HG02571 (cell line): ENCODE measurements at regions not wholly inside any gene's neighbourhood (a gene's known extent, or its start where the extent isn't known, plus 50 kb on each side); places are given as distances from the start of the nearest gene placed in this dataset.

Experiments
- ATAC-seq: cut with Tn5 transposase; IDR thresholded peaks from one replicate; pipeline ENCODE4 v1.9.1; 2021; ENCODE audit warnings: mild to moderate bottlenecking, moderate library complexity; ENCODE audit not compliant: unreplicated experiment

DNA sequence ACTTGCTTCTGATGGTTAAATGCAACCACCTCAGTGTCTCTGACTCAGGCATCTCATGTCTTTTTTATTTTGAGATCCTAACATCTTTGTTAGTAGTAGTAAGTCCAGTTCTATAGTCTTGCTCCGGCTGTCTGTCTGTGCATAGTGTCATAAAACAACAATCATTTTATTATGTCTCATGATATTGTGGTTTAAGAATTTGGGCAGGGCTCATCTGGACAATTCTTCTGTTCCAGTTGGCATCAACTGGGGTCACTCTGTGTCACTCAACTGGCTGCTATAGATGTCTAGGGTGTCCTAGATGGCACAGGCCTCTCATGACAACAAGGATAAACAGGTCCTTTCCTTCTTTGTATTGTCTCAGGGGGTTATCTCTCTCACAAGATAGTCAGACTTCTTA lies 299.6 kb upstream of the ZNF521 start:
- no peak for ATAC-seq

DNA sequence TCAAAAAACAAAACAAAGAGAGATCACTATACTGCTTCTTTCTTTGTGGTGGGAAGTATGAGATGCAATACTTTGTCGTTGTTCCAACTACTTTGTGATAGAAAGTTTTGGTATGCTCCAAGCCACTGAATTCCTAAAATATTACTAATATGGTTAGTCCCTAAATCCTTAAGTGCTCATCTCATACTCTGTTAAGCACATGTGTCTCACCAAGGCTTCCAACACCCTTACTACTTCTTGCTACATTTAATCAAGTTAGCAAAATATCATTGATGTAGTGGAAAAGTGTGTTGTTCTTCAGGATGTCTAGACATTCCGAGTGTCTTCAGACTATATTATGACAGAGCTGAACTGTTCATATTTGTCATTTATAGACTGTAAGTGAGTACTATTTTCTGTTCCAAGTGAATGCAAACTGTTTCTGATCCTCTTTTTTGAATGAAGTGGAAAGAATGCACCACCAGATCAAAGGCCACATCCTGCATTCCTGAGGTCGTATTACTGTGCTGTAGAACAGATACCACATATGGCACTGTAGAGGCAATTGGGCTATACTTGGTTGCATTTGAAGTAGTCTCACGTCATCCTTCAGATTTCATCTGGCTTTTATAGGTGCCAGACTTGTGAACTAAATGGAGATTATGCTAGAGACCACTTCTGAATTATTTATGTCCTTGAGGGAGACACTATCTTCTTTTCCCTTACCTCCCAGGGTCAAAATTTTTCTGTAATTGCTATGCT lies 298.4 kb upstream of the ZNF521 start:
- ATAC-seq, result no peak

DNA sequence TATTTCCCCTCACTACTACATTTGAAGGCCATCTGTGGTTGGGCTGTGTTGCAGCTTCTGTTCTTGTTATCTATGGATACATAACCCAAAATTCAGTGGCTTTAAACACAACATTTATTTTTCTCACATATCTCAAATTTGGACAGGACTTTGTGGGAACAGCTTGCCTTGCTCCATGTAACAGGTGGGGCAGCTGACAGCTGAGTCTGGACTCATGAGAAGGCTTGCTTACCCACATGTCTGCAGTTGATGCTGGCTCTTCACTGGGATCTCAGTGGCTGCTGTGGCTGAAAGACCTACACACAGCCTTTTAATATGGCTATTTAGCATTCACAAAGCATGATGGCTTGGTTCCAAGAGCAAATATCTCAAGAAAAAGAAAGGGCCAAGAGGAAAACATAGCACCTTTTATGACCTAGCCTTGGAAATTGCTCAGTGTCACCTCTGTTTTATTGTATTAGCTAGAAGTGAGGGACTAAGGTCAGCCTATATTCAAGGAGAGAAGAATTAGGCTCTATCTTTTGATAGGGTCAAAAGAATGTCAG lies 296.8 kb upstream of the ZNF521 start:
- no peak for ATAC-seq

GRCh38 chr18:25647404-25647803 lies 295.4 kb upstream of the ZNF521 start:
- no peak for ATAC-seq

DNA sequence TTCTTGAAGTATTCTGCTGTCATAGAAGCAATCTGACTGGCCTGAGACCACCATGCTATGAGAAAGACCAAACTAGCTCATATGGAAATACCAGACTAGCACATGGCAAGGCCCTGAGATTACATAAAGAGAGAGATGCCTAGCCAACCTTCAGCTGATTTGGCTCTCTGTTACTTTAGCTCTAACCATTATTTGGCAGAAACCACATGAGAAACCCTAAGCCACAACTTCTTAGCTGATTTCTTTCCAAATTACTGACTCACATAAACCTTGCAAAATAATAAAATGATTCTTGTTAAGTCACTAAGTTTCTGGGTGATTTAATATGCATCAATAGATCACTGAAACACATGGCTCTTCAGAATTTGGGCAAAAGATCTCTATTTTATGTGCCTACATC lies 295.0 kb upstream of the ZNF521 start:
- no peak for ATAC-seq

GRCh38 chr18:25639596-25639995 lies 287.6 kb upstream of the ZNF521 start:
- no peak for ATAC-seq

GRCh38 chr18:25633563-25633962 lies 281.6 kb upstream of the ZNF521 start:
- no peak for ATAC-seq

DNA sequence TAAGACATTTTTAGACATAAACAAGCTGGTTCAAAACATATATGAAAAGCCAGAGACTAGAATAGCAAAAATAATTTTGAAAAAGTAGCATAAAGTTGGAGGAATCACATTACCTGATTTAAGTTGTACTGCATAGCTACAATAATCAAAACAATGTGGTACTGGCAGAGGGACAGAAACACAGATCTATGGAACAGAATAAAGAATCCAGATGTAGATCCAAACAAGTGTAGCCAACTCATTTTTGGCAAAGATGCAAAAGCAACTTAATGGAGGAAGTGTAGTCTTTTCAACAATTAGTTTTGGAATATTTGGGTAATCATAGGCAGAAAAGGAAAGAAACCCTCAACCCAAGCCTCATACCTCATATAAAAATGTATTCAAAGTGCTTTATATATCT lies 278.7 kb upstream of the ZNF521 start:
- ATAC-seq, result no peak

GRCh38 chr18:25621682-25622081 lies 269.7 kb upstream of the ZNF521 start:
- ATAC-seq, result no peak

DNA sequence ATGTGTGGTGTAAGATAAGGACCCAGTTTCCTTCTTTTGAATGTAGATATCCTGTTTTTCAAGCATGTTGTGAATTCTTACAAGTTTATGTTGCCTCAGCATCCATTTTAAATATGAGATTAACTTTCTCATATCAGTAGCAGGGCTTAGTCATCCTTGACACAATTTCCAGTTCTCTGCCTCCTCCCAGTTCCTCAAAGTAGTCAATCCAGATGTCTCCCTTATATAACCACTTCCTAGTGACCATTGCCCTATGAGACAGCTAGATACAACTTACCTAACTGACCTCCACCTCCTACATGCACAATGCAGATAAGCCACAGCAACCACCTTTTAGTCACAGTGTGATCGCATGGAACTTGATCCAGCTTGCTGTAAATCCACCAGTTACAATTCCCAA lies 269.2 kb upstream of the ZNF521 start:
- ATAC-seq, result no peak

GRCh38 chr18:25614168-25614567 lies 262.2 kb upstream of the ZNF521 start:
- ATAC-seq, result no peak

- ATAC-seq, result no peak
Measured at GRCh38 chr18:25612466-25612865, 260.5 kb upstream of the ZNF521 start.

DNA sequence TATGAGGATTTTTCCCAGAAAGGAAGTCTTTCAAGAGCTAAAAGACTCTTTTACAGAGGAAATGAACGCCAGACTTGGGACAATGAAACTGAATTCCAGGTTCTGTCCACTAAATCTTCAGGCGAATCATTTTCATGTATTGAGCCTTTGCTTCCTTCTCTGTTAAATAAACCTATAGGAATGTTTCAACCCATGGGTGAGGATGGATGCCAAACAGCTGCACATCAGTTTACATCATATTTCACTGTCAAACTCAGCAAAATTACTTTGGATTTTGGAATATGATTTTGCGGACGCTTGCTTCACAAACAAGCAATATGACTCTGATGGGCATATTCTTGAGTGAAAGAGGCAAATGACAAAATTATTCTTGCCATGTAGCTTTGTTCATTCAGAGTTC lies 256.1 kb upstream of the ZNF521 start:
- no peak for ATAC-seq

GRCh38 chr18:25604894-25605597 lies 253.1 kb upstream of the ZNF521 start:
- ATAC-seq, result no peak

GRCh38 chr18:25604196-25604893 lies 252.4 kb upstream of the ZNF521 start:
- no peak for ATAC-seq

- no peak for ATAC-seq
Measured at GRCh38 chr18:25599443-25599842, 247.5 kb upstream of the ZNF521 start.

DNA sequence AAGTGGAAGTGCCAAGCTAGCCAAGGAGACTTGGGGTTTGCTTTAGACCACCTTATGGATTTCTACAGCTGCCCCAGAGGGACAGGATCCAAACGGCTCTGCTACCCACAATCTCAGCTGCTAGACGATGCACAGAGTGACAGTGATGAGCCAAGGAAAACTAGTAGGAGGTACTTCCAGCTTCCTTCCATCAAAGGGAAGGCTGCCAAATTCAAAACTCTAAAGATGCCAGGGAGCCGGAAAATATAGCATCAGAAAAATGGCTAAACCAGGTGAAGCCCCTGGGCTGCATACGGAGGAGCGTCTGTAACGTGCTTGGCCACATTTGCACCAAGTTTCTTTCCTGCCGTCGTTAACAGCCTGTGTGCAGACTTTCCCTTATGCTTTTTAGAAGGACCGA lies 245.5 kb upstream of the ZNF521 start:
- no peak for ATAC-seq

GRCh38 chr18:25595274-25596060 lies 243.5 kb upstream of the ZNF521 start:
- ATAC-seq, result no peak

- ATAC-seq, result no peak
Measured at GRCh38 chr18:25594351-25594750, 242.4 kb upstream of the ZNF521 start.

GRCh38 chr18:25592804-25593360 lies 240.9 kb upstream of the ZNF521 start:
- no peak for ATAC-seq

- no peak for ATAC-seq
Measured at GRCh38 chr18:25590456-25590855, 238.5 kb upstream of the ZNF521 start.
